ENCODE measurements at regions not wholly inside any gene's neighbourhood (a gene's known extent, or its start where the extent isn't known, plus 50 kb on each side); places are given as distances from the start of the nearest gene placed in this dataset.
"Not testable (repeated sequence)": the region's sequence is repeated elsewhere in the genome, so short reads cannot be mapped to it uniquely, and the experiment has no call there.

GRCh38 chr9:108762348-108763055 lies 93.3 kb downstream of the ACTL7B start:
- no peak for DNase-seq

- DNase-seq = peak; percentile 29
Measured at GRCh38 chr9:108761655-108762347, 94.0 kb downstream of the ACTL7B start.

- DNase-seq = no peak
Measured at GRCh38 chr9:108760841-108761240, 94.9 kb downstream of the ACTL7B start.

- no peak for DNase-seq
Measured at GRCh38 chr9:108759835-108760234, 96.0 kb downstream of the ACTL7B start.

GRCh38 chr9:108759399-108759798 lies 96.4 kb downstream of the ACTL7B start:
- DNase-seq = no peak

- no peak for DNase-seq
Measured at GRCh38 chr9:108756746-108757490, 98.9 kb downstream of the ACTL7B start.

- no peak for DNase-seq
Measured at GRCh38 chr9:108755979-108756378, 99.8 kb downstream of the ACTL7B start.

- DNase-seq = no peak
Measured at GRCh38 chr9:108751369-108751768, 104.4 kb downstream of the ACTL7B start.

- no peak for DNase-seq
Measured at GRCh38 chr9:108750661-108751215, 105.0 kb downstream of the ACTL7B start.

GRCh38 chr9:108748776-108749175 lies 107.0 kb downstream of the ACTL7B start:
- no peak for DNase-seq

GRCh38 chr9:108746864-108747263 lies 108.9 kb downstream of the ACTL7B start:
- DNase-seq = no peak

GRCh38 chr9:108746001-108746400 lies 109.8 kb downstream of the ACTL7B start:
- no peak for DNase-seq

GRCh38 chr9:108744641-108745040 lies 111.1 kb downstream of the ACTL7B start:
- no peak for DNase-seq

- DNase-seq = no peak
Measured at GRCh38 chr9:108743901-108744371, 111.8 kb downstream of the ACTL7B start.

- no peak for DNase-seq
Measured at GRCh38 chr9:108743416-108743815, 112.4 kb downstream of the ACTL7B start.

- no peak for DNase-seq
Measured at GRCh38 chr9:108742191-108742590, 113.6 kb downstream of the ACTL7B start.

- not testable (repeated sequence) for DNase-seq
Measured at GRCh38 chr9:108731292-108731691, 124.5 kb downstream of the ACTL7B start.

- DNase-seq = no peak
Measured at GRCh38 chr9:108727580-108728111, 128.1 kb downstream of the ACTL7B start.

GRCh38 chr9:108724652-108725051 lies 131.1 kb downstream of the ACTL7B start:
- no peak for DNase-seq

GRCh38 chr9:108724122-108724521 lies 131.7 kb downstream of the ACTL7B start:
- no peak for DNase-seq

- DNase-seq = no peak
Measured at GRCh38 chr9:108722396-108722795, 133.4 kb downstream of the ACTL7B start.

GRCh38 chr9:108720191-108720642 lies 135.6 kb downstream of the ACTL7B start:
- no peak for DNase-seq

- DNase-seq = no peak
Measured at GRCh38 chr9:108710424-108710823, 145.4 kb downstream of the ACTL7B start.
